Upper lobe of left lung (tissue), 6 donors: ENCODE measurements at regions not wholly inside any gene's neighbourhood (a gene's known extent, or its start where the extent isn't known, plus 50 kb on each side); places are given as distances from the start of the nearest gene placed in this dataset.

Source experiments
- ATAC-seq, 2 donors: fragments of 200-7000 bp; cut with Tn5 transposase; one replicate each; pipeline ENCODE4 v1.9.1; 2022; ENCODE audit warnings: mild to moderate bottlenecking in 2 of 2, moderate library complexity in 2 of 2; ENCODE audit not compliant: low FRiP score in 2 of 2
- DNase-seq, 2 donors: peaks; one replicate each; pipeline ENCODE4 v3.0.0-alpha.2; 2019 to 2020
- H3K27ac ChIP-seq, 4 donors: fragments of 200-600 bp; sonication (generic); one replicate each; pipeline ENCODE4 v1.5.1; 2016 to 2019
- H3K27me3 ChIP-seq, 4 donors: fragments of 200-600 bp; sonication (generic); one replicate each; pipeline ENCODE4 v1.5.1; 2017 to 2019
- H3K36me3 ChIP-seq, 4 donors: fragments of 200-600 bp; sonication (generic); one replicate each; pipeline ENCODE4 v1.5.1; 2016 to 2019
- H3K4me1 ChIP-seq, 4 donors: fragments of 200-600 bp; sonication (generic); one replicate each; pipeline ENCODE4 v1.5.1; 2018 to 2019
- H3K4me3 ChIP-seq, 4 donors: fragments of 200-600 bp; sonication (generic); one replicate each; pipeline ENCODE4 v1.5.1; 2017 to 2019; ENCODE audit warnings: mild to moderate bottlenecking in 2 of 4, moderate library complexity in 1 of 4
- H3K9me3 ChIP-seq, 4 donors: fragments of 200-600 bp; sonication (generic); one replicate each; pipeline ENCODE4 v1.5.1; 2018 to 2019
- EP300 ChIP-seq, 4 donors: sonication (generic); formaldehyde crosslinking; IDR thresholded peaks; one replicate each; pipeline ENCODE4 v1.5.1; 2017; ENCODE audit warnings: antibody characterized with exemption in 4 of 4, control low read depth in 2 of 4
- POLR2A ChIP-seq, 4 donors: fragments of 450-650 bp; IDR thresholded peaks; one replicate each; pipeline ENCODE4 v1.5.1; 2016 to 2017; ENCODE audit warnings: antibody characterized with exemption in 4 of 4, mild to moderate bottlenecking in 2 of 4
- POLR2AphosphoS5 ChIP-seq, 2 donors: sonication (generic); formaldehyde crosslinking; IDR thresholded peaks; one replicate each; pipeline ENCODE4 v1.5.1; 2017; ENCODE audit warnings: antibody characterized with exemption in 2 of 2
- WGBS, 2 donors: methylation state at CpG; one replicate each; pipeline ENCODE4 v1.1.5; 2017 to 2018; 5-methylcytosine and 5-hydroxymethylcytosine counted together
- TF ChIP-seq, protein P1 (sequence below), 6 experiments: fragments of 450-650 bp in 4 of 6; fragments of 200-600 bp in 2 of 6; sonication (generic) in 2 of 6; IDR thresholded peaks; one replicate each; pipeline ENCODE4 v1.5.1; 2016 to 2019; ENCODE audit warnings: antibody characterized with exemption in 6 of 6
- donor health status: DM: no; HTN: no; CAD: no; lungs with moderate emphysema.
- donor health status: DM: no; HTN: yes; CAD: no; lungs with severe emphysema.

DNA sequence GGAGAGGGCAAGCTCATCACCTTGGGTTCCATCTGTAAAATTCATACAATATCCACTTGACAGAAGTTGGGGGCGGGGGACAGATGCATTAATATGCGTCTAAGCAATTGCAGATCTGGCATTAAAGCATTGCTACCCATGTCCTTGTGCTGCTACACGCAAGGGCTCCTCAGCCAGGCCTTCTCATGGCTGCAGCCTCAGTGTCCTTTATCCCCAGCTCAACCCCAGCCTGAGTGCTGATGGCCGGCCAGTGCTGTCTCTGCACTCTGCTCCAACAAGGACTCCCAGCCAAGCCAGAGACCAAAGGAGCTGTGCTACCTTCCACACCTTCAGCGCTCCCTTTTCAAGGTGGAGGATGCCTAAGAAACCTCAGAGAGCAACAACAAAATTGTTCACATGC, 188.5 kb upstream of the STXBP5 start:
- no peak for ATAC-seq
- Histone ChIP-seq H3K27me3 (no peaks in the 10 kb centered on the region), H3K9me3 (no peaks in the 10 kb centered on the region), H3K27ac (no peak overlapping the region), H3K36me3 (no peaks in the 10 kb centered on the region), H3K4me3 (no peak overlapping the region), H3K4me1 (no peaks in the 10 kb centered on the region)
- WGBS, 2 donors, result 95 to 99% methylated on average over 5 of the region's 5 CpGs
- TF ChIP-seq, protein P1, sequence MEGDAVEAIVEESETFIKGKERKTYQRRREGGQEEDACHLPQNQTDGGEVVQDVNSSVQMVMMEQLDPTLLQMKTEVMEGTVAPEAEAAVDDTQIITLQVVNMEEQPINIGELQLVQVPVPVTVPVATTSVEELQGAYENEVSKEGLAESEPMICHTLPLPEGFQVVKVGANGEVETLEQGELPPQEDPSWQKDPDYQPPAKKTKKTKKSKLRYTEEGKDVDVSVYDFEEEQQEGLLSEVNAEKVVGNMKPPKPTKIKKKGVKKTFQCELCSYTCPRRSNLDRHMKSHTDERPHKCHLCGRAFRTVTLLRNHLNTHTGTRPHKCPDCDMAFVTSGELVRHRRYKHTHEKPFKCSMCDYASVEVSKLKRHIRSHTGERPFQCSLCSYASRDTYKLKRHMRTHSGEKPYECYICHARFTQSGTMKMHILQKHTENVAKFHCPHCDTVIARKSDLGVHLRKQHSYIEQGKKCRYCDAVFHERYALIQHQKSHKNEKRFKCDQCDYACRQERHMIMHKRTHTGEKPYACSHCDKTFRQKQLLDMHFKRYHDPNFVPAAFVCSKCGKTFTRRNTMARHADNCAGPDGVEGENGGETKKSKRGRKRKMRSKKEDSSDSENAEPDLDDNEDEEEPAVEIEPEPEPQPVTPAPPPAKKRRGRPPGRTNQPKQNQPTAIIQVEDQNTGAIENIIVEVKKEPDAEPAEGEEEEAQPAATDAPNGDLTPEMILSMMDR (IDR thresholded peaks at IDR 0.05), result no peak
- no peak for TF ChIP-seq POLR2A (IDR thresholded peaks at IDR 0.05)
- no peak for TF ChIP-seq POLR2AphosphoS5 (IDR thresholded peaks at IDR 0.05)
- no peak for TF ChIP-seq EP300 (IDR thresholded peaks at IDR 0.05)
- DNase-seq, result no peak

DNA sequence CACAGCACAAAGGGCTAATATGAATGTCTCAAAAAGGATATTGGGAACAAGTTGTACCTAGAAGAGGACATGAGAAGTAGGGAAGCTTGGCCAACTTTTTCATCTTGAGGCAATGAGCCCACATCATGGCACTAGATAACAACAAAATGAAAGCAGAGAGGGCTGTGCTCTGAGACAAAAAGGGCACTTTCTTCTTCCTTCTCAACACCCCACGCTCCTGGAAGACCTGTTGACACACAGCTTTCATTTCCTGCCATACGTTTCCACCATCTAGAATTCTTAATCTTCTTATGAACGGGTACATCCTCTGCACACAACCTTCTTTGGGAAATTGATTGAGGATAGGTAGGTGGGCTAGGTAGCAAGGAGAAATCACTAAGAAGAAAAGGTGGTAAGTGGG, 187.8 kb upstream of the STXBP5 start:
- Histone ChIP-seq H3K4me1 (no peaks in the 10 kb centered on the region), H3K27ac (no peak overlapping the region), H3K4me3 (no peak overlapping the region), H3K27me3 (no peaks in the 10 kb centered on the region), H3K9me3 (no peaks in the 10 kb centered on the region), H3K36me3 (no peaks in the 10 kb centered on the region)
- no peak for DNase-seq
- ATAC-seq, result no peak
- WGBS, 2 donors, result 44 to 69% methylated on average over 3 of the region's 3 CpGs
- TF ChIP-seq, protein P1 (IDR thresholded peaks at IDR 0.05), result no peak
- no peak for TF ChIP-seq POLR2AphosphoS5 (IDR thresholded peaks at IDR 0.05)
- TF ChIP-seq EP300 (IDR thresholded peaks at IDR 0.05), result no peak
- TF ChIP-seq POLR2A (IDR thresholded peaks at IDR 0.05), result no peak

DNA sequence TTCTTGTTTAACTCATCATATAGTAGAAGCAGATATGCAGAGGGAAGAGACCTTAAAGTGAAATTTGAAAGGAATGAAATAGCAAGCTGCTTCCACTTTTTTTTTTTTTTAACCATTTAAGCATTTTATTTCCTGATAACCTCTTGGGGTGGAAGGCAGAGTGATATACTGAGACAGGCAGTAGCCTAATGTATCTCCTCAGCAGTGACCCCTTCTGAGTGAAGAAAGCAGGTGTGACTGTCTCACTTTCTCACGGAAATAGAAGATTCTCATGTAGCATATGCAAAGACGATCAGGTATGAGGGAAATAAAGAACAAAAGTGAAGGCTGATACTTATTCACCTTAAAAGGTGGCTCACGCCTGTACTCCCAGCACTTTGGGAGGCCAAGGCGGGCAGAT, 187.1 kb upstream of the STXBP5 start:
- TF ChIP-seq, protein P1 (IDR thresholded peaks at IDR 0.05), result no peak
- TF ChIP-seq POLR2A (IDR thresholded peaks at IDR 0.05), result no peak
- TF ChIP-seq EP300 (IDR thresholded peaks at IDR 0.05), result no peak
- TF ChIP-seq POLR2AphosphoS5 (IDR thresholded peaks at IDR 0.05), result no peak
- WGBS, 2 donors, result 86 to 92% methylated on average over 4 of the region's 4 CpGs
- DNase-seq (no peak), ATAC-seq (no peak)
- H3K27ac ChIP-seq, result no peak overlapping the region
- no peaks in the 10 kb centered on the region for H3K27me3 ChIP-seq
- H3K9me3 ChIP-seq, result no peaks in the 10 kb centered on the region
- H3K36me3 ChIP-seq, result no peaks in the 10 kb centered on the region
- H3K4me3 ChIP-seq, result no peak overlapping the region
- no peaks in the 10 kb centered on the region for H3K4me1 ChIP-seq

DNA sequence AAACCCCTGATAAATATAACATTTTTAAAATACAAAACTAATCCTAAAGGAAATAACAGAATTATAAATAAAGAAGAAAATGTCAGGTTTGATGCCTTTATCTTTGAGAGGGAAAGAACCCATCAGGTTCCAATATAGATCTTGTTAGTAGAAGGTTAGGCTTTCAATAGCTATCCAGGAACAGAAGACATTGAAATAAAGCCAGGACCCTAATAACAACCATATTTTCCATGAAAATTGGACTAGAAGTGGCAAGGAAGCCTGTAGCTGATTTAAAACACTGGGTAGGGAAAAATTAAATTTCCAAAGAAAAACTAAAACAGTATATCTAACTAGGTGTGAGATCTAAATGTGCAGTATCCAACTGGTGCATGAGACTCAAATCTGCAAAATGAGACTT, 185.2 kb upstream of the STXBP5 start:
- ATAC-seq, result no peak
- H3K27ac ChIP-seq, result no peak overlapping the region
- no peaks in the 10 kb centered on the region for H3K27me3 ChIP-seq
- no peak overlapping the region for H3K4me3 ChIP-seq
- no peaks in the 10 kb centered on the region for H3K36me3 ChIP-seq
- H3K4me1 ChIP-seq, result no peaks in the 10 kb centered on the region
- no peak for DNase-seq
- no peaks in the 10 kb centered on the region for H3K9me3 ChIP-seq
- TF ChIP-seq POLR2AphosphoS5 (IDR thresholded peaks at IDR 0.05), result no peak
- TF ChIP-seq, protein P1 (IDR thresholded peaks at IDR 0.05), result no peak
- TF ChIP-seq EP300 (IDR thresholded peaks at IDR 0.05), result no peak
- no peak for TF ChIP-seq POLR2A (IDR thresholded peaks at IDR 0.05)

DNA sequence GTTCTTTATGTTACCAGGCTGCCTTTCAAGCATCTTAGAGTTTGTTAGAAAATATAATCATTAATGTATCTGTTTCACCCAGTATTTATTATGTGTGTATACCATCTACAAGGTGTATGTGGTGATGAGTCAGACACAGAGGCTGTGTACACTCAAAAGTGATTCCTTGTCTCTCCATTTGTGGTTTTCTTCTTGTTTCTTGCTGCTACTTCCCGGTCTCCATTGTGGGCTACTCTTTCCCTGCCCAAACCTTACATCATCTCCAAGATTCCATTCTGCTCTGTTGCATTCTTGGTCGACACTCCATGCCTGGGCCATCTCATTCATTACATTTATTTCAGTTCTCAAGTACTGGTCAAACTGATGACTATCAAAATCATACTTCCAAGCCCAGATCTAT, 182.2 kb upstream of the STXBP5 start:
- ATAC-seq, result no peak
- Histone ChIP-seq H3K36me3 (no peaks in the 10 kb centered on the region), H3K27me3 (no peaks in the 10 kb centered on the region), H3K27ac (no peak overlapping the region), H3K4me3 (no peak overlapping the region), H3K9me3 (no peaks in the 10 kb centered on the region), H3K4me1 (no peaks in the 10 kb centered on the region)
- DNase-seq, result no peak
- 77 to 88% methylated on average over 2 of the region's 2 CpGs for WGBS, 2 donors
- no peak for TF ChIP-seq EP300 (IDR thresholded peaks at IDR 0.05)
- TF ChIP-seq POLR2A (IDR thresholded peaks at IDR 0.05), result no peak
- TF ChIP-seq POLR2AphosphoS5 (IDR thresholded peaks at IDR 0.05), result no peak
- TF ChIP-seq, protein P1 (IDR thresholded peaks at IDR 0.05), result no peak
